ENCODE measurements at regions not wholly inside any gene's neighbourhood (a gene's known extent, or its start where the extent isn't known, plus 50 kb on each side); places are given as distances from the start of the nearest gene placed in this dataset.

GRCh38 chr9:31359071-31359470 lies 1025.4 kb upstream of the ACO1 start:
- TF ChIP-seq POLR2A (IDR thresholded peaks at IDR 0.05), result no peak
- TF ChIP-seq CTCF (IDR thresholded peaks at IDR 0.05), result no peak
- TF ChIP-seq POLR2AphosphoS5 (IDR thresholded peaks at IDR 0.05), result no peak

Data from prostate gland (tissue), 2 donors.